ENCODE measurements at regions not wholly inside any gene's neighbourhood (a gene's known extent, or its start where the extent isn't known, plus 50 kb on each side); places are given as distances from the start of the nearest gene placed in this dataset.

DNA sequence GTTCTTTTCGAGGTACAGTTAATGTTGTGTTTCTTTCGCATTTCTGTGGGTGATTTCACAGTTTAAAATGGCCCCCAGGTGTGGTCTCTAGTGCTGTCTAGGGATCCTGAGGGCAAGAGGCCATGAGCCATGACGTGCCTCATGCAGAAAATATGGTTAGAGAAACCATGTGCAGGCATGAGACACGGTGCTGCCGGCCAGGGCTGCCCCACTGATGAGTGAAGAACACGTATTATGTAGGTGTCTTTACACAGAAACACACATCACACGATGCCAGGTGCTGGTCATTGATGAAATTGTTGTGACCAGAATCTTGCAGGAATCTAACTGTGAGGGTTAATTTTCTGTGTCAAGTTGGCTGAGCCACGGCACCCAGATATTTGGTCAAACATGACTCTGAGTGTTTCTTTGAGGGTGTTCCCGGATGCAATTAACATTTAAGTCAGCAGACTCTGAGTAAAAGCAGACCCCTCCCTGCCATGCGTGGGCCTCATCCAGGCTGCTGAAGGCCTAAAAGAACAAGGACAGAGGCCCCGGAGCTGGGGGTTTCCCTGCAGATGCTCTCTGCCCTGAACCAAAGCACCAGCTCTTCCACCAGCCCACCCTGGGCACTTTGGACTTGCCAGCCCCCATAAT, 463.0 kb upstream of the MYT1L start:
- H3K27me3 ChIP-seq (ENCODE audit: control insufficient read depth, insufficient read depth, low read length, poor library complexity, severe bottlenecking): no peaks in the 10 kb centered on the region
- H3K4me1 ChIP-seq (ENCODE audit: control insufficient read depth, insufficient read depth, low read length): no peaks in the 10 kb centered on the region
- 94 to 97% methylated on average over 7 to 11 of the region's 11 CpGs for WGBS, 2 experiments (ENCODE audit: insufficient coverage in 1 of 2, insufficient read length in 1 of 2)
- Mint-ChIP-seq H3K4me3 (no peak overlapping the region), H3K36me3 (ENCODE audit: low read depth) (no peaks in the 10 kb centered on the region), H3K9me3 (peaks cover 3% of the 10 kb centered on the region), H3K27ac (no peak overlapping the region), H3K27me3 (ENCODE audit: insufficient read depth) (peaks cover 17% of the 10 kb centered on the region), H3K4me1 (peaks cover 5% of the 10 kb centered on the region)
- peak; percentile 19 for DNase-seq
- no peak overlapping the region for H3K4me3 ChIP-seq (ENCODE audit: low read length)
- TF ChIP-seq, protein P1, sequence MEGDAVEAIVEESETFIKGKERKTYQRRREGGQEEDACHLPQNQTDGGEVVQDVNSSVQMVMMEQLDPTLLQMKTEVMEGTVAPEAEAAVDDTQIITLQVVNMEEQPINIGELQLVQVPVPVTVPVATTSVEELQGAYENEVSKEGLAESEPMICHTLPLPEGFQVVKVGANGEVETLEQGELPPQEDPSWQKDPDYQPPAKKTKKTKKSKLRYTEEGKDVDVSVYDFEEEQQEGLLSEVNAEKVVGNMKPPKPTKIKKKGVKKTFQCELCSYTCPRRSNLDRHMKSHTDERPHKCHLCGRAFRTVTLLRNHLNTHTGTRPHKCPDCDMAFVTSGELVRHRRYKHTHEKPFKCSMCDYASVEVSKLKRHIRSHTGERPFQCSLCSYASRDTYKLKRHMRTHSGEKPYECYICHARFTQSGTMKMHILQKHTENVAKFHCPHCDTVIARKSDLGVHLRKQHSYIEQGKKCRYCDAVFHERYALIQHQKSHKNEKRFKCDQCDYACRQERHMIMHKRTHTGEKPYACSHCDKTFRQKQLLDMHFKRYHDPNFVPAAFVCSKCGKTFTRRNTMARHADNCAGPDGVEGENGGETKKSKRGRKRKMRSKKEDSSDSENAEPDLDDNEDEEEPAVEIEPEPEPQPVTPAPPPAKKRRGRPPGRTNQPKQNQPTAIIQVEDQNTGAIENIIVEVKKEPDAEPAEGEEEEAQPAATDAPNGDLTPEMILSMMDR (conservative IDR thresholded peaks at IDR 0.05): no peak
- no peaks in the 10 kb centered on the region for H3K36me3 ChIP-seq (ENCODE audit: control insufficient read depth, insufficient read depth, low read length)
- H3K9ac ChIP-seq (ENCODE audit: extremely low read depth, low read length, poor library complexity, severe bottlenecking): no peak overlapping the region
- no peaks in the 10 kb centered on the region for H3K9me3 ChIP-seq (ENCODE audit: control insufficient read depth, low read length)
- H3K27ac ChIP-seq (ENCODE audit: low read depth, low read length): no peak overlapping the region

DNA sequence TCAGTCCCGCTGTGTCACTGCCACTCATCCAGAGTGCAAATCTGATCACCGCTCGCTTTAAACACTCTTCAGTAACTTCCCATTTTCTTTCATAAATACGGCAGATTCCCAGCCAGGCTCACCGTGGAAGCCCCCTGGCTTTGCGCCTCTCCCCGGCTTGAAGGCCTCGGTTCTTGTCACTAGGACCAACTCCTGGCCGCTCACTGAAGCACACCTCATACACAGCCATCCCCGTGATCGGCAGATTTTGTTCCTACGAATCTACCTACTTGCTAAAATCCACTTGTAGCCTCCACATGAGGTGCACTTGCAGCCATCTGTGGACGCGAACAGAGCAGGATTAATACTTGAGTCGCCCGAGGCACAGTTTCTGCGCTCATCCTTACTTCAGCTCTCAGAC, 462.4 kb upstream of the MYT1L start:
- no peaks in the 10 kb centered on the region for H3K36me3 ChIP-seq (ENCODE audit: control insufficient read depth, insufficient read depth, low read length)
- H3K9me3 ChIP-seq (ENCODE audit: control insufficient read depth, low read length): no peaks in the 10 kb centered on the region
- H3K27ac ChIP-seq (ENCODE audit: low read depth, low read length): no peak overlapping the region
- H3K4me3 ChIP-seq (ENCODE audit: low read length): no peak overlapping the region
- no peaks in the 10 kb centered on the region for H3K27me3 ChIP-seq (ENCODE audit: control insufficient read depth, insufficient read depth, low read length, poor library complexity, severe bottlenecking)
- TF ChIP-seq, protein P1 (conservative IDR thresholded peaks at IDR 0.05): no peak
- Mint-ChIP-seq H3K27me3 (ENCODE audit: insufficient read depth) (peaks cover 17% of the 10 kb centered on the region), H3K4me1 (peaks cover 10% of the 10 kb centered on the region), H3K9me3 (peaks cover 3% of the 10 kb centered on the region), H3K4me3 (no peak overlapping the region), H3K36me3 (ENCODE audit: low read depth) (no peaks in the 10 kb centered on the region), H3K27ac (no peak overlapping the region)
- no peak overlapping the region for H3K9ac ChIP-seq (ENCODE audit: extremely low read depth, low read length, poor library complexity, severe bottlenecking)
- peaks cover 3% of the 10 kb centered on the region for H3K4me1 ChIP-seq (ENCODE audit: control insufficient read depth, insufficient read depth, low read length)
- DNase-seq: no peak
- 91 to 92% methylated on average over 9 to 17 of the region's 17 CpGs for WGBS, 2 experiments (ENCODE audit: insufficient coverage in 1 of 2, insufficient read length in 1 of 2)

DNA sequence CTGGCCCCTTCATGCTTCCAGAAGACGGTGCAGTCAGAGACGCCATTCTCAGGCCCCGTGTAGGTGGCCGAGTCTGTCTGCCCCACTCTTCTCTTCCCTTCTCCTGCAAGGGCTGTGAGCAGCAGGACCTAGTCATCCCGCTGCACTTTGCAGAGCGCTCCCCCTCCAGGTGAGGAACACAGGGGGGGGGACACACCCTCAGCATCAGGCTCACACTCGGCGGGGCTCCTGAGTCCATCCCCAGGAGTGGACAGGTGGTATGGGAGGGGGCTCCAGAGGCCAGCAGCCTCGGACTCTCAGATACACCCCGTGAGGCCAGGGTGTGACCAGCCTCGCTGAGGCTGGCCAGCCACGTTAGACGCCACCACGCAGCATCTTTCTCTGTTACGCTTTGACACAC, 460.5 kb upstream of the MYT1L start:
- H3K27me3 ChIP-seq (ENCODE audit: control insufficient read depth, insufficient read depth, low read length, poor library complexity, severe bottlenecking): no peaks in the 10 kb centered on the region
- Mint-ChIP-seq H3K9me3 (peaks cover 3% of the 10 kb centered on the region), H3K4me1 (peaks cover 27% of the 10 kb centered on the region), H3K36me3 (ENCODE audit: low read depth) (no peaks in the 10 kb centered on the region), H3K4me3 (no peak overlapping the region), H3K27me3 (ENCODE audit: insufficient read depth) (peaks cover 17% of the 10 kb centered on the region), H3K27ac (no peak overlapping the region)
- WGBS, 2 experiments (ENCODE audit: insufficient coverage in 1 of 2, insufficient read length in 1 of 2): 95% methylated on average over 7 to 15 of the region's 15 CpGs
- no peak for DNase-seq
- H3K9ac ChIP-seq (ENCODE audit: extremely low read depth, low read length, poor library complexity, severe bottlenecking): no peak overlapping the region
- H3K9me3 ChIP-seq (ENCODE audit: control insufficient read depth, low read length): no peaks in the 10 kb centered on the region
- no peaks in the 10 kb centered on the region for H3K36me3 ChIP-seq (ENCODE audit: control insufficient read depth, insufficient read depth, low read length)
- H3K27ac ChIP-seq (ENCODE audit: low read depth, low read length): no peak overlapping the region
- no peak overlapping the region for H3K4me3 ChIP-seq (ENCODE audit: low read length)
- TF ChIP-seq, protein P1 (conservative IDR thresholded peaks at IDR 0.05): no peak
- peaks cover 15% of the 10 kb centered on the region for H3K4me1 ChIP-seq (ENCODE audit: control insufficient read depth, insufficient read depth, low read length)
